AML-193 (cell line): ENCODE measurements at regions not wholly inside any gene's neighbourhood (a gene's known extent, or its start where the extent isn't known, plus 50 kb on each side); places are given as distances from the start of the nearest gene placed in this dataset.

ENCODE experiments used
- DNase-seq, 2 experiments: peaks; one replicate each; lab custom pipeline; 2025; lab: John Stamatoyannopoulos, UW

DNA sequence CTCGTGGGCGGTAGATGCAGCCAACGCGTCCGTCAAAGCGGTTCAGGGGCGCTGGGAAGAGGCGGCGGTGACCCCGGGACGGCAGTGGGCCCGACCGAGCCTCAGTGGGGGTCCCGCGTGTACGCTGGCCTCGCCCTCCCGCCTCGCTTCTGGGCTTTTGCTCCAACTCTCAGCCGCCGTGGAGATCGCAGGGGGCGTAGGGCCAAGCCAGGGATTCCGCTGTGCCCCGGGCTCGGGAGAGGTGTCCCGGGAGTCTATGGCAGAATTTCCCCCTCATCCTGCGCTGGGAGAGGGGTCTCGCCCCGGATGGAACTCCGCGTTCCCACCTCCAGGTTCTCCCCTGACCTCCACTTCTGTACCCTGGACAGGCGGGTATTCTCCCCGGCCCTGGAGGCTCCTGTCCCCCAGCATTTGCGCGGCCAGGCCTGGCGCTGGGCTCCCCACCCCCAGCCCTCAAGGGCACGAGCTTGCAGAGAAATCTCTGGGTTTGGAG is 131.9 kb downstream of the MRPL36 start:
- no peak for DNase-seq

DNA sequence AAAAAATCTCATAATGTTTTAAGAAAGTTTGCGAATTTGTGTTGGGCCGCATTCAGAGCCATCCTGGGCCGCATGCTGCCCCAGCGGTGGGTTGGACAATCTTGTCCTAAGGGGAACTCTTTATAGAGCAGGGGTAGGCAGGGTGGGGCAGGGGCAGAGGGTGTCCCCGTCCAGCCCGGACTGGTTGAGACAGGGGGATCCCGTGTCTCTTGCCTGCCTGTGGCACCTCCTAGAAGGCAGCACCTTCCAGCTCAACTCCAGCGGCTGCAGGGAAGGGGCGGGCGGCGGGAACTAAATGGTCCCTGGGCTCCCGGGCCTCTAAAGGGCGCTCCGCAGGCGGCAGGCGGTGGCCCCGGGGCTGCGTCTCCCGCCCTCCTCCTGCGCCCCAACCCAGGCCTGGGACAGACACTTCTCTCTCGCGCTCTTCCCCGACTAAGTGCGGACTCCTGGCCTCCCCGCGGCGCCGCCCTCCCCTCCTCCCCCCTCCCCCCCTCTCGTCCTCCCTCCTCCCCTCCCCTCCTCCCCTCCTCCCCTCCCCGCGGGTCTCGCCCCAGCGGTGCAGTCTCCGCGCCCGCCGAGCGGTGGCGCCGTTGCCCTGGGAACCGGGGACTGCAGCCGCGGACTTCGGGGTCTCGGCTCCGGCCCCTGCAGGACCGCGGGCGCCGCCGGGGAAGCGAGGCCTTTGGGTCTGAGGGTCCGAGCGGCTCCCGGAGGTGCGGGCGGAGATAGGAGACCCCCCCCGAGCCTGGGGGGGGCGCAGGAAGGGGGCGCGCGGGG is 132.6 kb downstream of the MRPL36 start:
- DNase-seq, result no peak

DNA sequence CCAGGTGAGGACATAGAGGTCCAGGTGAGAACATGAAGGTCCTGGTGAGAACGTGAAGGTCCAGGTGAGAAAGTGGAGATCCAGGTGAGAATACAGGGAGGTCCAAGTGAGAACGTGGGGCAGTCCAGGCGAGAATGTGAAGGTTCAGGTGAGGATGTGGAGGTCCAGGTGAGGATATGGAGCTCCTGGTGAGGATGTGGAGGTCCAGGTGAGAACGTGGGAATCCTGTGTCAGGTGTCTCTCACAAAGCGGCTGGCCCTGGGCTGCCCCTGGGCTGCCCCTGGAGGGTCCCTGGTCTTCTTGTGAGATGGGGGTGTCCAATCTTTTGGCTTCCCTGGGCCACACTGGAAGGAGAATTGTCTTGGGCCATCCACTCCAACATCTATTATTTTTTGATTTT is 133.4 kb downstream of the MRPL36 start:
- DNase-seq, result no peak

DNA sequence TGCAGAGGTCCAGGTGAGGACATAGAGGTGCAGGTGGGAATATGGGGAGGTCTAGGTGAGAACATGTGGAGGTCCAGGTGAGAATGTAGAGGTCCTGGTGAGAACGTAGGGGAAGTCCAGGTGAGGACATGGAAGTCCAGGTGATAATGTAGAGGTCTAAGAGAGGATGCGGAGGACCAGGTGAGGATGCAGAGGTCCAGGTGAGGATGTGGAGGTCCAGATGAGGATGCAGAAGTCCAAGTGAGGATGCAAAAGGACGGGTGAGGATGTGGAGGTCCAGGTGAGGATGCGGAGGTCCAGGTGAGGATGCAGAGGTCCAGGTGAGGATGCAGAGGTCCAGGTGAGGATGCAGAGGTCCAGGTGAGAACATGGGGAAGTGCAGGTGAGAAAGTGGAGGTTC is 133.8 kb downstream of the MRPL36 start:
- no peak for DNase-seq

DNA sequence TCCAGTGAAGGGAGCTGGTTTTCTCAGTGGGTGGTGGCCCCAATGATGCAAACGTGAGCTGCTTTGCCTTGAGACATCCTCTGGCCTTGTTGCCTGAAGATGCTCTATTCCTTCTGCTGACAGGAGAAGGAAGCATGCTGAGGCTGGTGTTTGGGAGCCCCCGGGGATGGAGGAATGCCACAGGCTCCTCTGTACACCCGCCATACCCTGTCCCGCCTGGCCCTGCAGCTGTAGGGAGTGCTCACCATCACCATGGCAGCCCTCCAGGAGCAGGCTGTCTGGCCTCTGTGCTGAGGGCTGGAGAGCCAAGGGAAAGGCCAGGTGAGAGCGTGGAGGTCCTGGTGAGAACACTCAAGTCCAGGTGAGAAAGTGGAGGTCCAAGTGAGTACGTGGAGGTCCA is 134.4 kb downstream of the MRPL36 start:
- no peak for DNase-seq

DNA sequence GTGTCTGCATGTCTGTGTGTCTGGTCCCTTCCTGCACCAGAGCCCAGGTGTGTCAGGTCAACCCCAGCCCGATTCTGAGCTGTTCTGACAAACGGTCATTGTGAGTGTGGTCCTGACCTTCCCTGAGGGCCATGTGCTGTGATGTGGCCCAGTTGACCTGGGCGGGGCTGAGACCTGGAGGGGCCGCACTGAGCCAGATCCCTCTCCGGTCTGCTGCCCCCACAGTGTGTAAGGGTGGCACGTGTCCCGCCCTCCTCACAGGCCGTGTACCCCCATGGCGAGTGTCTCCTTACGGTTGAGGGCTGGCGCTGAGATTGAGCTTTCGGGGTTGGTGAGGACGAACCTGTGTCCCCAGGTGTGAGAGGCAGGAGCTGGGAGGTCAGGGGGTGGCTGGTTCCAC is 136.5 kb downstream of the MRPL36 start:
- no peak for DNase-seq

DNA sequence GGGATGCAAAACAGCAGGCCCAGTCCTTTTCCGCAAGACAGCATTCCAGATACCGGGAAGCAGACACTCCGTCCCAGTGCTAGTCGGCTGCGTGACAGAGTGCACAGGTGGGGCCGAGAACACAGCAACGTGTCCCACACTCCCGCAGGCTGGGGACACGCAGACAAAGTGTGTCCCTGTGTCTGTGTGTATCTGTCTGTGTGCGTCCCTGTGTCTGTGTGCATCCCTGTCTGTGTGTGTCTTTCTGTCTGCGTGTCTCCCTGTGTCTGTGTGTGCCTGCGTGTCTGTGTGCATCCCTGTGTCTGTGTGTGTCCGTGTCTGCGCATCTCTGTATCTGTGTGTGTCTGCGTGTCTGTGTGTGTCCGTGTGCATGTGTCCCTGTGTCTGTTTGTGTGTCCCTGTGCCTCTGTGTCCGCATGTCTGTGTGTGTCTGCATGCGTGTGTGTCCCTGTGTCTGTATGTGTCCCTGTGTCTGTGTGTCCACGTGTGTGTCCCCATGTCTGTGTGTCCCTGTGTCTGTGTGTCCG is 137.0 kb downstream of the MRPL36 start:
- no peak for DNase-seq

DNA sequence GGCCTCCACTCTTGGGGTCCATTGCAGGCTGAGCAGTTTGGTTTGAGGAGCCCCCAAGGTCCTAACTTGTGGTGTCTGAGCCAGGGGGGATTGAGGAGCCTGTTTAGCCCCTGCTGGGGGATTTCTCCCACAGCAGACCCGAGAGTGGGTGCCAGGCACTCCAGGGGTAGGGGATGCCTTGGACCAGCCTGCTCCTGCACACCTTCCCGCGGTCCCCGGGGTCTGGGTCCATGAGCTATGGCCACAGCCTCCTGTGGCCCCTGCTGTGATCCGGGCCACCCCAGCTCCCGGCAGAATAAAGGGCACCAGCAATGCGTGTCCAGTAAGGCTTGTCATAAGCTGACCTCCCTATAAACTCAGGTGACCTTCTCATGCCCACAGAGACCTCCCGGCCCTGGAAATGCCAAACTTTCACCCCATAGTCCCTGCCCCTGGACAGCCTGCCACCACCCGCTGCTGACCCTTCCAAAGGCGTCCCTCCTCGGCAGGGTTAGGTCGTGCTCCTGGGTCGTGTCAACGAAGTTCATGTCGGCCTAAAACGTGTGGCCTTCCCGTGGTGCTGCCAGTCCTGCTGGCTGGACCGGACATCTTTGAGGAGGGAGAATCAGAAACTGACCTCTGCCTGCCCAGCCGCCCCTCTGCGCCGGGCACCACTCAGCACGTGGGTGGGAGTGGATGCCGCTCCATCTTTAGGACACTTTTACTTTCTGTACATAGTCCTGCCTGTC is 137.6 kb downstream of the MRPL36 start:
- no peak for DNase-seq

DNA sequence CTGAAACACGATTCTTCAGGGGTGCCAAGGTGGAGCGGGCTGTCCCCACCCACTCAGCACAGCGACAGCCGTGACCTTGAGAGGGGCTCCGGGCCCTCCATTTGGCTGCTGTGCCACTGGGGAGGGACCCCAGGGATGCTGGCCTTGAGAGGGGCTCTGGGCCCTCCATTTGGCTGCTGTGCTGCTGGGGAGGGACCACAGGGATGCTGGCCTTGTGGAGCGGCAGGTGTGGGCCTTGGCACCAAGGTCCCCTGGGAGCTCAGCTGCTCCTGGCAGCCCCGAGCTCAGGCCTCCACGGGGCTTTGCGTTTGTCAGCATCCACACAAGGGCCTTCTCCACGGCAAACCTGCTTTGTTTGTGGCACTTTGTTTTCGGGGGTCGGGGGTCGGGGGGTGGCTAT is 137.6 kb upstream of the LPCAT1 start:
- DNase-seq, result no peak

DNA sequence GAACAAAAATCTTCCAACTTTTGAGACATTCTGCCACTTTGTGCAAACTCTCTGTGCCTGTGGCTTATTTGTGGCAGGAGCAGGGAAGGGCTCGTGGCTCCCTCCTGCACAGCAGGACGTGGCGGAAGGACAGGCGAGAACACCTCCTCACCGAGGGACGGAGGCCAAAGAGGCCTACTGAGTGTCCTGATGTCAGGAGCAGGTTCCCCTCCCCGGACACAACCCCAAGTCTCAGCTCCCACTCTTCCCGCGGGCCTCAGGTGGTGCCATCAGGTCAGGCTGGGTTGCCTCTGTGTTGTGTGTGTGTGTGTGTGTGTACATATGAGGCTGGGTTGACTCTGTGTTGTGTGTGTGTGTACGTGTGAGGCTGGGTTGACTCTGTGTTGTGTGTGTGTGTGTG is 136.8 kb upstream of the LPCAT1 start:
- DNase-seq, result no peak

DNA sequence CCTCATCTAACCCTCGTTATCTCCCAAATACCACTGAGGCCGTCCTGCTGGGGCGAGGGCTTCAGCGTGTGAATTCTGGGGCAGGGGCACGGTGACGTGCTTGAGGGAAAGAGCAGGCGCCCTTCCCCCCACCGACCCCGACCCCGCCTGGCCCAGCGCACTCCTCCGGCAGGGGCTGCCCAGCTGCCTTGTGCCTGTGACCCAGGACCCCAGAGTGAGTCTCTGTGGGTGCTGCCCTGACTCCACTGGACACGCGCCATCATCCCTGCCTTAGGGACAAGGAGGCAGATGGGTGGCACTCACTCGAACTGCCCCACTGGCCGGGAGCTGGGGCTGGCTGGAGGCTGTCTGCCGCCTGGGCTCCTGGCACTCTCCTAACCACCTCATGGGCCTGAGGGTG is 136.2 kb upstream of the LPCAT1 start:
- DNase-seq, result no peak

DNA sequence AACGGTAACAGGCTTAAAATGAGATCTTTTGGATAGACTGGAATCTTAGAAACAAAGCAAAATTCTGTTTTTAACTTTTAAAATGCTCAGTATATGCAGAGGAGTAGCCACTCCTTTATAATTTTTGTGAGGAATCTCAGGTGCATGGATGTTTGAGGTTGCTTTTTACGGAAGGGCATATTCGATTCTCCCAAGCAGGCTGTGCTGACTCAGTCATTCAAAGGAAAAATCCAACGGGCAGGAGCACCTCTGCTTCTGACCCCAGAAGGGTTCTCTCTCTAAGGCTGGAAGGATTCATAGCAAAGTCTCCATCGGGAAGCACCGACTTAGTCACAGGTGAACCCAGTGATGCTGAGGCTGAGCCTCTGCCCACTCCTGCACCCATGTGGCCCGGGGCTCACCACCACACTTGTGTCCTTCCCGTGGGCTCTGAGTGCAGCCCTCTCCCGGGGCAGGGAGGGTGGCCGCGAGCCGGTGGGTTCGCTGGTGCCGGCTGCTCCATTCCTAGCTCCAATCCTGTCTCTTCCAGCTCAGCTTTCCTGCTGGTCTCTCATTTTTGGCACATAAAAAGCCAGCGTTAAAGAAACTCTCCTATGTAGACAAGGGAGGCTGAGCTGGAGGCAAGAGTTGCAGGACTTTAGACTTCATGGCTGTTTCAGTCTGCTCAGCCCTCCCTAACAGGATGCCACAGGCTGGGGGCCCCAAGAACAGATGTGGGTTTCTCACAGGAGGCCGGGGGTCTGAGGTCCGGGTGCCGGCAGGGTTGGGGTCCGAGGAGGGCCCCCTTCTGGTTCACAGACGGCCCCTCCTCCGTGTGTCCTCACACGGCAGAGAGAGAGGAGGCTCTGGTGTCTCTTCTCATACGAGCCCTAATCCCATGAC is 135.6 kb upstream of the LPCAT1 start:
- DNase-seq, result no peak

DNA sequence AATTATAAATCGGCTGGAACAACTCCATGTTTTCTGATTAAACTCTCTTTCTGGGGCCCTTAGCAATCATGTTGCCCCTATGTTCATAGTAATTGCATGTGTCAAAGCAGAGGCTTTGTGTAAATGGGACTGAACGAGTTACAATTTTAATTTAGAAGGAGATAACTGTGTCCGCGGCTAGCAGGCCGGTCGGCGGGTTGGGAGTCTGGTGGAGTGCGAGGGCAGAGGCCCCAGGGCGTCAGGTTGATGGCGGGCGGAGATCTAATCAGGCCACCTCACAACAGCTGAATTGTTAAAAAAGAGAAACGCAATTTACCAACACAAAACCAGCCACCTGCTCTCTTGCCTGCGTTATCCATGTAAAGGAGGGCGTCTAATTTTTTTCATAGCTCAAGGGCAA is 134.9 kb upstream of the LPCAT1 start:
- no peak for DNase-seq

DNA sequence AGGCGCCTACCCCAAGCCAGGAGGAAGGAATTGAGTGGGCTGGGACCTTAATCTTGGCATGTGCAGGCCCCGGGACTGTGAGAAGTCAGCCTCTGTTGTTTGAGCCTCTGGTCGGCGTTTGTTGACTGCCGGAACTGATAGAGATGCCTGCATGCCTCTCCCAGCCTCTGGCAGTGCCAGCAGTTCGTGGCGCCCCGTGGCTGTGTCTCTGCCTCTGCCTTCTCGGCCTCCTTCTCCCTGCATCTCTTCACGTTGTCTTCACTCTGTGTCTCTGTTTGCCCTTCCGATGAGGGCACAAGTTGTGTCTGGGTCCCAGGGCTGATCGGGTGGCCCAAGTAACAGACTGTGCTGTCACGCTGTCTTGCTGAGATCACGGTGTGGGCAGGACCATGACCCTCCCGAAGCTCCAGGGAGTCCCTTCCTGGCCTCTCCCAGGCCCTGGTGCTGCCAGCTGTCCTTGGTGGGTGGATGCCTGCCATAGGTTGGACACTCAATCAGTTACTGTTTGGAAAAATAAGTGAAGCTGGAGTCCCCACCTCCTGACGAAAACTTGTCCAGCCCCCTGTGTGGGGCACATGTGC is 133.5 kb upstream of the LPCAT1 start:
- no peak for DNase-seq

DNA sequence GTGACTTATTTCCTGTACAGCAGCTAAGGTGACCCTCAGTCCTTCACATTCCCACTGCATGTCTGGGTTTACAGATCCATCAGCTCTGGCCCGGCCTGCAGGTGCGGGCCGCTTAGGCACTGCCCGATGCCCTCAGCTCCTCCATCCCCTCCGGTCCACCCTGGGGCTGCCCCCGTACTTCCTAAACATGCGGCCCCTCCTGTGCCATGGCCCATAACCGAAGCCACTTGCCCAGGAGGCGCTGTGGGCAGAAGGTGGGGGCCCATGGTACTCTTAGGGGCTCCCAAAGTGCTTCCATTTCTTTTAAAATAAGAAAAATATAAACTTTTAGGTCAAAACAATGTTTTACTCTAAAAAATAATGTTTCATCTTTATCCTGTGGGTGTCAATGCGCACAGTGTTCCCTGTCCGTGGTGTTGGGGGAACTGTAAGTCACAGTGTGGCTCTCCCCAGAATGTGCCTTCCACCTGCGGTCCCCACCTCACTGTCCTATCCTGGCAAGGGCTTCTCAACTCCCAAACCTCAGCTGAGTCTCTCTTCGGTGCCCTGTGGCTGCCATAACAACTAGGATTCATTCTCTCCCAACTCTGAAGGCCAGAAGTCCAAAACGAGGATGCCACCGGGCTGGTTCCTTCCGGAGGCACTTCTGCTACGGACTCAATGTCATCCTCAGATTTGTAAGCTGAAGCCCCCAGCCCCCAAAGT is 132.7 kb upstream of the LPCAT1 start:
- DNase-seq, result no peak

DNA sequence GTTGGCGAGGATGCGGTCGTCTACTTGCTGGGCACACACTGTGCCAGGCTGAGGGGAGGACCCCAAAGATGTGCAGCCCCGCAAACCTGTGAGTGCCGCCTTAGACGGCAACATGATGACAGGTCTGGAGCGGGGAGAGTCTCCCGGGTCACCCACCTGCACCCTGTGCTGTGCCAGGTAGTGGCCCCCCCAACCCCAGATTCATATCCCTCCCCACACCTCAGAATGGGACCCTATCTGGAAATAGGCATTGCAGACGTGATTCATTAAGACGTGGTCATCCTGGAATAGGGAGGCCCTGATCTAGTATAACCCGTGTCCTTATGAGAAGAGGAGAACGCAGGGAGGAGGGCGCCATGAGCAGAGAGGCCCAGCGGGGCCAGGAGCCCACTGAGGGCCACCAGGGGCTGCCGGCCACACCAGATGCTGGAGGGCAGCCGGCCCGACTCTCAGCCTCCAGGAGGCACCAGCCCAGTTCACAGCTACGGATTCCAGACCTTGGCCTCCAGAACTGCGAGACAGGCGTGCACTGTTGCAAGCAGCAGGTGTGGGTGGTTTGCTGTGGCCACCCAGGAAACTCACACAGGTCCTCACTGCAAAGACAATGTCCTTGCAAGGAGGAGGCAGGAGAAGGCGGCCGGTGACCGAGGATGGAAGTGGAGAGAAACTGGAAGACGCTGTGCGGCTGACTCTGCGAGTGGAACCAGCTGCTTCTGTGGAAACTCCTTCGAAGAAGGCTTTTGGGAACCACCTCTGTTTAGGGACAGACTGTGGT is 131.9 kb upstream of the LPCAT1 start:
- no peak for DNase-seq

DNA sequence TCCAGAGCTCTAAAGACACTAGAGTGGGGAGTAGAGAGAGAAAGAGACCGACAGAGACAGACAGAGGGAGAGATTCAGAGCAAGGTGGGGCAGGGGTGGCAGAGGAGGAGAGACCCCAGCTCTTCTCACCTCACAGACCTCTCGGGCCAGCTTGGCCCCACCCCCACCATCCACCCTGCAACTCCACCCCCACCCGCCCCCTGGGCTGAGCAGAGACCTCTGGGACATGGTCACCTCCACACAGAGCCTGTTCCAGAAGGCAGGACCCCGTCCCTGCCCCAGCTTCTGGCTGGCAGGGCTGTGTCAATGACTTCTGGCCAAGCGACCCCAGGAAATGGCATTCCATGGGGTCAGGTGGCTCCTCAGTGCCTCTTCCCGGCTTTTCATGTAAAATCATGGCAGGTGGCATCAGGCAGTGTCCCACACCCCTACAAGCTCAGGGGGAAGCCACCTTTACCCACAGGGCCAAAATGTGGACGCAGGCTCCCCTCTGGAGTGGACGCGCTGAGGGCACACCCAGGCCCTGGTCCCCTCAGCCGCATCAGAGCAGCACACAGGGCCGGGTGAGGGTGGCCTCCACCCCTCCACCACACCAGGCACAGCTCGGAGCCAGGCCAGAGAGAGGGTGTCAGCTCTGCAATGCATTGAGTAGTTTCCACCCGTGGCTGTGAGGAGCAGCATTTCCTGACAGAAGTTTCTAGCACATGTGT is 131.2 kb upstream of the LPCAT1 start:
- DNase-seq, result no peak

DNA sequence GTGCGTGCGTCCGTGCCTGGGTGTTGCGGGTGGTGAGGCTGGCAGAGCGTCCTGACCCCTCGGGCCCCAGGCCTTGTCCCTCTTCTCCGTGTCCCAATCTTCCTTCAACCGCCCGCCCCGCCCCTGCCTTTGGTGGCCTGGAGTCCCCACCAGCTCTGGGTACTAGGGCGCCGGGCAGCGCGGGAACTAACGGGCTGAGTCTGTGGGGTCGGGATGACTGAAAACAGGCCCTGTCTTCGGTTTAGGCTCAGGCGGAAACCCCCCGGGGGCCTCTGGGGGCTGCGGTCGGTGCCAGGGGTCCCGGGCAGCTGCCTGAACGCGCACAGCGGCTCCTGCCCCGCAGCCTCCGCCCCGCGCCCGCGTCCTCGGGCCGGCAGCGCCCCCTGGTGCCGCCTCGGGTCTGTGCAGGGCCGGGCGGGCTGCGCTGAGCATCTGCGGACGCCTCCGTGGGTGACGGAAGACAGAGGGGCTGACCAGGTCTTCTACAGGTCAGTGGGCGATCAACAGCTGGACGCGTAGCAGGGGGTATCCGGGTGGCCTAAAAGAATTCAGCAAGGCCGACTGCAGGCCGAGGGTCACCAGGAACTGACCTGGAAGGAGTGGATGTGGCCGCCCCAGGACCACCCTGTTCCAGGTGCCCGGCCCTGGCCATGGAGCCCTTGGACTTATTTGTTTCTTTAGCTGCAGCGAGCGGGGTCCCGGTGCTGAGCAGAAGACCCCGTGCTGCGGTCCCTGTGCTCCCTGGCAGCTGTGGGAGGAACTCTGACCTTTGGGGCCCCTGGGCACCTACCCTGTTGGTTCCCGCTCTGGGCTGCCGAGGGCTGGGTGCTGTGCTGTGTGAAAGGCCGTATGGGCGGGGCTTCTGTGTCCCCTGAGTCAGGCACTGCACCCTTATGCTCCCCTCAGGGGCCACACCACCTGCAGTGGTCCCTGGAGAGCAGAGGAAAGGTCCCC is 130.2 kb upstream of the LPCAT1 start:
- DNase-seq, result peak in 1 of 2 experiments; percentile 0
